GM19395 (cell line): ENCODE measurements at regions not wholly inside any gene's neighbourhood (a gene's known extent, or its start where the extent isn't known, plus 50 kb on each side); places are given as distances from the start of the nearest gene placed in this dataset.
"Not testable (repeated sequence)": the region's sequence is repeated elsewhere in the genome, so short reads cannot be mapped to it uniquely, and the experiment has no call there.

Source experiments
- ATAC-seq: cut with Tn5 transposase; IDR thresholded peaks from one replicate; pipeline ENCODE4 v1.9.1; 2021; ENCODE audit warnings: mild to moderate bottlenecking, moderate library complexity; ENCODE audit not compliant: unreplicated experiment

- ATAC-seq: no peak
These were observed 129.1 kb upstream of the TBX3 start for GRCh38 chr12:114812858-114813761.

- ATAC-seq: no peak
These were observed 128.4 kb upstream of the TBX3 start for GRCh38 chr12:114812384-114812783.

- no peak for ATAC-seq
These were observed 125.1 kb upstream of the TBX3 start for GRCh38 chr12:114809097-114809496.

GRCh38 chr12:114801381-114801780, 117.4 kb upstream of the TBX3 start:
- ATAC-seq: not testable (repeated sequence)

GRCh38 chr12:114800566-114800965, 116.6 kb upstream of the TBX3 start:
- not testable (repeated sequence) for ATAC-seq

- ATAC-seq: no peak
These were observed 115.9 kb upstream of the TBX3 start for GRCh38 chr12:114799574-114800487.

- ATAC-seq: no peak
These were observed 110.1 kb upstream of the TBX3 start for GRCh38 chr12:114794049-114794558.

GRCh38 chr12:114790276-114790675, 106.3 kb upstream of the TBX3 start:
- no peak for ATAC-seq

- no peak for ATAC-seq
These were observed 105.8 kb upstream of the TBX3 start for GRCh38 chr12:114789821-114790220.

- no peak for ATAC-seq
These were observed 105.3 kb upstream of the TBX3 start for GRCh38 chr12:114789276-114789675.

GRCh38 chr12:114784526-114784925, 100.6 kb upstream of the TBX3 start:
- no peak for ATAC-seq

GRCh38 chr12:114783089-114783618, 99.2 kb upstream of the TBX3 start:
- no peak for ATAC-seq

- no peak for ATAC-seq
These were observed 96.9 kb upstream of the TBX3 start for GRCh38 chr12:114780746-114781399.

- no peak for ATAC-seq
These were observed 95.7 kb upstream of the TBX3 start for GRCh38 chr12:114779647-114780046.

GRCh38 chr12:114779186-114779585, 95.2 kb upstream of the TBX3 start:
- ATAC-seq: no peak

- no peak for ATAC-seq
These were observed 92.9 kb upstream of the TBX3 start for GRCh38 chr12:114776731-114777442.

GRCh38 chr12:114774699-114775098, 90.7 kb upstream of the TBX3 start:
- ATAC-seq: no peak

- no peak for ATAC-seq
These were observed 90.2 kb upstream of the TBX3 start for GRCh38 chr12:114774197-114774596.

- no peak for ATAC-seq
These were observed 86.3 kb upstream of the TBX3 start for GRCh38 chr12:114770323-114770722.

- ATAC-seq: no peak
These were observed 85.7 kb upstream of the TBX3 start for GRCh38 chr12:114769634-114770033.
